ENCODE measurements at regions not wholly inside any gene's neighbourhood (a gene's known extent, or its start where the extent isn't known, plus 50 kb on each side); places are given as distances from the start of the nearest gene placed in this dataset.

DNA sequence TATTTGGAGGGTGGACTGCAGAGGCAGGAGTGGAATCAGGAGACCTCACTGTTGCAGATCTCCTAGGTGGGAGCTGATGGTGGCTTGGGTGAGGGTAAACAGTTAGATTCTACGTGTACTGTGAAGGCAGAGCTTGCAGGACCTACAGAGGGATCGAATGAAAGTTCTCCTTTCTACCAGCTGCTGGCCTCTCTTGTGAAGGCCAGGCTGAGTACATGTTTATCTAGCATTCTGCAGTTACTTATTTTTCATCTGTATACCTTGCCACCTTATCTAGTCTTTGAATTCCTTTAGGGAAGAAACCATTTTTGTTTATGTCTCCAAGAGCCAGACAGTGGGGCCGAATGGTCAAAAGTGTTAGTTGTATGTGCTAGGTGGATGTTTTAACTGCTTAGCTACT is 57.6 kb downstream of the PTTG1 start:
- no peak for DNase-seq (ENCODE audit: insufficient read length, low spot score)
- TF ChIP-seq TAF1 (IDR thresholded peaks at IDR 0.05; ENCODE audit: low read depth, low read length), result no peak
- peak; percentile 22; the same call in 1 of the 2 replicates for TF ChIP-seq POLR2A (IDR thresholded peaks at IDR 0.05; ENCODE audit: low read depth, low read length)
- no peak for TF ChIP-seq PAX5 (IDR thresholded peaks at IDR 0.05; ENCODE audit: insufficient read depth, low read length, severe bottlenecking)
- 0 out of 2 replicates have a peak, but pooled peaks have one; percentile 10 for TF ChIP-seq POLR2AphosphoS5 (IDR thresholded peaks at IDR 0.05; ENCODE audit: low read depth, low read length)
- TF ChIP-seq SPI1 (IDR thresholded peaks at IDR 0.05; ENCODE audit: low read depth, low read length), result no peak
- TF ChIP-seq POU2F2 (IDR thresholded peaks at IDR 0.05; ENCODE audit: low read depth, low read length), result no peak
- FAIRE-seq, result no peak

DNA sequence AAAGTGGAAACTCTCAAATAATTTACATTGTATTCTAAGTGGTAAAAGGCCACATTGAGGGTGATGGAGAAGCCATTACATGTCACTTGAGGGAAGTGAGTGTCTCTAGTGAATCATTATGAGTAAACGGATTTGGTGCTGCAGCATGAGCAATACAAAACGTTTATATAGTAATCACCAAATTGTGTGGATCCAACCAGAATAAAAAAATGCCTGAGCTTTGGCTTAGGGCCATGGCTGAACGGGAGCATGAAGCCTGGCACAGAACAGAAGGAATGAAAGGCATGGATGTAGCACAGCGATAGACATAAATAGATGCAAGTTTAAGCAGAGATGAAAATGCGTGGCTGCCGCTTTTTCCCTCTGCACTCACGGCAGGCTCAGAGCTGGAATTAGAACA is 58.3 kb downstream of the PTTG1 start:
- DNase-seq (ENCODE audit: insufficient read length, low spot score) (no peak), FAIRE-seq (no peak)
- TF ChIP-seq TAF1 (IDR thresholded peaks at IDR 0.05; ENCODE audit: low read depth, low read length) (no peak), POLR2AphosphoS5 (IDR thresholded peaks at IDR 0.05; ENCODE audit: low read depth, low read length) (no peak), SPI1 (IDR thresholded peaks at IDR 0.05; ENCODE audit: low read depth, low read length) (no peak), POU2F2 (IDR thresholded peaks at IDR 0.05; ENCODE audit: low read depth, low read length) (no peak), POLR2A (IDR thresholded peaks at IDR 0.05; ENCODE audit: low read depth, low read length) (no peak), PAX5 (IDR thresholded peaks at IDR 0.05; ENCODE audit: insufficient read depth, low read length, severe bottlenecking) (no peak)

DNA sequence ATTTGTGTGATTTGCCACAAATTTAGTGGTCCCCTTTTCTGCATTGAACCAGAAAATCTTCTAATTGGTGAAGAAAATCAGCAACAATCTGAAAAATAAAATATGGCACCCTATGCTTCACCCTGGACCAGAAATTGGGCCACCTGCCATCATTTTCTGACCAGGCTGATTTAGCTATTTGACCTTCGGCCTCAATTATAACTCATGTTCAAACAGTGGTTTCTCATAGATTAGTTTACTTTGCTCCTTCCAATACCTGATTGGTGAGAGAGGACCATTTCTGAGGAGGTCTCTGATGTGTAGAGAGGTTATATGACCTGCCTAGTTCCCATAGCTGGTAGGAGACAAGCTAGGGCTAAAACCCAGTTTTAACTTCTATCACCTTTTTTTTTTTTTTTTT is 59.0 kb downstream of the PTTG1 start:
- DNase-seq (ENCODE audit: insufficient read length, low spot score), result no peak
- no peak for TF ChIP-seq SPI1 (IDR thresholded peaks at IDR 0.05; ENCODE audit: low read depth, low read length)
- TF ChIP-seq TAF1 (IDR thresholded peaks at IDR 0.05; ENCODE audit: low read depth, low read length), result no peak
- no peak for TF ChIP-seq POLR2AphosphoS5 (IDR thresholded peaks at IDR 0.05; ENCODE audit: low read depth, low read length)
- no peak for TF ChIP-seq POLR2A (IDR thresholded peaks at IDR 0.05; ENCODE audit: low read depth, low read length)
- no peak for TF ChIP-seq POU2F2 (IDR thresholded peaks at IDR 0.05; ENCODE audit: low read depth, low read length)
- no peak for TF ChIP-seq PAX5 (IDR thresholded peaks at IDR 0.05; ENCODE audit: insufficient read depth, low read length, severe bottlenecking)
- FAIRE-seq, result no peak

DNA sequence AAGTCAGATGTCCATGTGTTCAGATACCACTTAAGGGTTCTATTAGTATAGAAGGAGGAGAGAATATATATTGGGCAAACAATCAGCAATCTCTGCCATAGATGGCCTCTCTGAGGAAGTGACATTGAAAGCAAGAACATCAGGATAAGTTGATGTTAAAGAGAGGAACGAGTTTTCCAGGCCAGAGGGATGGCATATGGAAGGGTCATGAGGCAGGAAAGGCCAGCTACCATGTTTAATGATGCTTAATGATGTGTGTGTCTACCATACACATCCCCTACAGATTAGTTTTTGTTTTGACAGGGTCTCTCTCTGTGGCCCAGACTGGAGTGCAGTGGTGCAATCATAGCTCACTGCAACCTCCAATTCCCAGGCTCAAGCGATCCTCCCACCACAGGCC is 63.0 kb downstream of the PTTG1 start:
- FAIRE-seq (peak; percentile 63), DNase-seq (ENCODE audit: insufficient read length, low spot score) (no peak)
- TF ChIP-seq TAF1 (IDR thresholded peaks at IDR 0.05; ENCODE audit: low read depth, low read length) (no peak), PAX5 (IDR thresholded peaks at IDR 0.05; ENCODE audit: insufficient read depth, low read length, severe bottlenecking) (no peak), SPI1 (IDR thresholded peaks at IDR 0.05; ENCODE audit: low read depth, low read length) (no peak), POLR2AphosphoS5 (IDR thresholded peaks at IDR 0.05; ENCODE audit: low read depth, low read length) (no peak; the same call in 1 of the 2 replicates), POU2F2 (IDR thresholded peaks at IDR 0.05; ENCODE audit: low read depth, low read length) (no peak), POLR2A (IDR thresholded peaks at IDR 0.05; ENCODE audit: low read depth, low read length) (no peak)

DNA sequence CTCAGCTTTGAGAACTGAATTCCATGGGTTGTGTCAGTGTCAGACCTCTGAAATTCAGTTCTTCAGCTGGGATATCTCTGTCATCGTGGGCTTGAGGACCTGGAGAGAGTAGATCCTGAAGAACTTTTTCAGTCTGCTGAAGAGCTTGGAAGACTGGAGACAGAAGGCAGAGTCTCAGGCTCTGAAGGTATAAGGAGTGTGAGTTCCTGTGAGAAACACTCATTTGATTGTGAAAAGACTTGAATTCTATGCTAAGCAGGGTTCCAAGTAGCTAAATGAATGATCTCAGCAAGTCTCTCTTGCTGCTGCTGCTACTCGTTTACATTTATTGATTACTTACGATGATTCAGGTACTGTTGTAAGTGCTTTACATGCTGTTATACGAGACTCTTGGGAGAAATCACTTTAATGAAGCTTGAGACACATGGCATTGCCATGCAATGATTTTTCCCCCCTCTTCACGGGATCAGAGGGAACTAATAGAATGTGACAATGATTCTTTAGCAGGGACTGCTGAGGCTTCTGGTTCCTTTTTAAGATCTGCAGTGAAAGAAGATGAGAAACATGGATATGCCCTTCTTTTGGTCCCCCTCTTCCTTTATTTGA is 63.8 kb downstream of the PTTG1 start:
- no peak for TF ChIP-seq TAF1 (IDR thresholded peaks at IDR 0.05; ENCODE audit: low read depth, low read length)
- TF ChIP-seq PAX5 (IDR thresholded peaks at IDR 0.05; ENCODE audit: insufficient read depth, low read length, severe bottlenecking), result no peak
- no peak for TF ChIP-seq POU2F2 (IDR thresholded peaks at IDR 0.05; ENCODE audit: low read depth, low read length)
- TF ChIP-seq POLR2A (IDR thresholded peaks at IDR 0.05; ENCODE audit: low read depth, low read length), result no peak
- TF ChIP-seq POLR2AphosphoS5 (IDR thresholded peaks at IDR 0.05; ENCODE audit: low read depth, low read length), result no peak
- no peak for TF ChIP-seq SPI1 (IDR thresholded peaks at IDR 0.05; ENCODE audit: low read depth, low read length)
- no peak for FAIRE-seq
- no peak for DNase-seq (ENCODE audit: insufficient read length, low spot score)

DNA sequence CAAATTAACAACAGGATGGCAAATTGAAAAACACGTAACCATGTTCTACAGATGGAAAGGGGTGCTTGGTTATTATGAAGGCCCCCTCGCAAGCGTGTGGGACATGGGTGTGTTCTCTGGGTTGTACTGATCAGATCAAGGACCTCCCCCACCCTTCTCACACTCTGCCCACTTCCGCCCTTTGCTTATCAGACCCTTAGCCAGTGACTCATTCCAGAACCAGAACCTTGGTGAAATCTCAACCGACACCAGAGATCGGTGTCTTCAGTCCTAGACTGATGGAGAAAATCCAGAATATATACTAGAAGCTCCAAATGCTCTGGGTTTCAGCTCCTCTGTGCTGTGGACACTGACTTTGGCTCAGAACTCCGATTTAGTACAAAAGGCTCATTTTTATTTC is 64.9 kb downstream of the PTTG1 start:
- DNase-seq (ENCODE audit: insufficient read length, low spot score) (no peak), FAIRE-seq (peak; percentile 73)
- TF ChIP-seq SPI1 (IDR thresholded peaks at IDR 0.05; ENCODE audit: low read depth, low read length) (peak; percentile 77), POU2F2 (IDR thresholded peaks at IDR 0.05; ENCODE audit: low read depth, low read length) (no peak; the same call in 1 of the 2 replicates), POLR2AphosphoS5 (IDR thresholded peaks at IDR 0.05; ENCODE audit: low read depth, low read length) (0 out of 2 replicates have a peak, but pooled peaks have one; percentile 16), POLR2A (IDR thresholded peaks at IDR 0.05; ENCODE audit: low read depth, low read length) (no peak; the same call in 1 of the 2 replicates)

DNA sequence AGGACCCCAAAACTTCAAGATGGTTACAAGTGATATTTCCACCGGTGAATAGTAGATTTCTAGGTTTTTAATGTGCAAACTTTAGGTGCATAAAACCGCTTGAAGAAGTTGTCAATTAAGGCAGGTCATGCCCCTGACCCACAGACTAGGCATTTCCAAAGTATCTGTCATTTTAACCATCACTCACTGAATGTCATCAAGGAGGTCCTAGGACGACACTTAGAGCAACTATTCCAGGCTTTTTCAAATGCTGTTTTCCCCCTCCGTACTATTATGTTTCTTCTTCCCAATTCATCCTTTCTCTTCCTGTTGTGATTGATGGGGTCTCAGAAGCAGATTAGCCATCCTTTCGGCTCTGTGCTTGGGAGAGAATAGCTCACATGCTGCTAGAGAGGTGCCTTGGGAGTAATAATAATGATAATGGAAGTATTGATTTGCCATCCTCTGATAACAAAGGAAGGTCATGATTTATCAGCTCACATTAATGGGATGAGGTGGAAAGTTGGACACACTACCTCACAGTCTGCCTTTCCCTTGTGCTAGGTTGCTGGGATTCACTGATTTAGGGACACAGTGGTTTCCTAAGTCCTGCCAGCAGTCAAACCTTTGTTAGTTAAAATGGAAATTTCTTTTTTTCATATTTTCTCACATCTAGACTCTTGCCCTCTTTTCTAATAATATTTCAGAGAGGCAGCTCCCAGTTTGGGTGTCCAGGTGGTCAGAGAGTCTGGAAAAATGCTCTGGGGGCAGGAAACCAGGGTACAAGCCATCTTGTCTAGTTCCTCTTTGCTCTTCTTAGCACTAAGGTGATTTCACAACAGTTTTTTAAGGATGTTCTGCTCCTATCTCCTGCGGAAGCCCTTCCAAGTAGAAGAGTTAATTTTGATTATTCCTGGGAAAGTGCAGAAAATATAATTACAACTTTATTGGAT is 67.0 kb downstream of the PTTG1 start:
- peak; percentile 28 for FAIRE-seq
- TF ChIP-seq SPI1 (IDR thresholded peaks at IDR 0.05; ENCODE audit: low read depth, low read length) (no peak), POLR2A (IDR thresholded peaks at IDR 0.05; ENCODE audit: low read depth, low read length) (no peak; the same call in 1 of the 2 replicates), POLR2AphosphoS5 (IDR thresholded peaks at IDR 0.05; ENCODE audit: low read depth, low read length) (no peak), POU2F2 (IDR thresholded peaks at IDR 0.05; ENCODE audit: low read depth, low read length) (no peak), PAX5 (IDR thresholded peaks at IDR 0.05; ENCODE audit: insufficient read depth, low read length, severe bottlenecking) (no peak), TAF1 (IDR thresholded peaks at IDR 0.05; ENCODE audit: low read depth, low read length) (no peak)
- DNase-seq (ENCODE audit: insufficient read length, low spot score), result no peak

DNA sequence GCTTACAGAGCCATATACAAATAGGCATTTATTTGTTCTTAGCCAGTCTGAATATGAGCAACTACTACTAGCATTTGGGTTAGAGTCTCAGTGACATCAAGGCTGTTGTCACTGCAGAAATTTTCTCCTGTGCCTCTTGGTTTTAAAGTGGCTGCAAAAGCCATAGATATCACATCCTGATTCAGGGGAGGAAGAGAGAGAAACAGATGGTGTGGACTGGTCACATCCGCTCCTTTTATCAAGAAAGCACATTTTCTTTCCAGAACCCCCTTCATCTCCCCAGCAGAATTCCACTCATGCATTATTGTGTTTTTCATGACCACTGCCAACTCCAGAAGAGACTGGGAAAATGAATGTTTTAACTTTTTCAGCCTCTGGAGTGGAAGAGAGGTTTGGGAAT is 69.8 kb downstream of the PTTG1 start:
- no peak for FAIRE-seq
- TF ChIP-seq POU2F2 (IDR thresholded peaks at IDR 0.05; ENCODE audit: low read depth, low read length) (no peak), PAX5 (IDR thresholded peaks at IDR 0.05; ENCODE audit: insufficient read depth, low read length, severe bottlenecking) (no peak), POLR2AphosphoS5 (IDR thresholded peaks at IDR 0.05; ENCODE audit: low read depth, low read length) (no peak), POLR2A (IDR thresholded peaks at IDR 0.05; ENCODE audit: low read depth, low read length) (no peak), SPI1 (IDR thresholded peaks at IDR 0.05; ENCODE audit: low read depth, low read length) (no peak), TAF1 (IDR thresholded peaks at IDR 0.05; ENCODE audit: low read depth, low read length) (no peak)
- no peak for DNase-seq (ENCODE audit: insufficient read length, low spot score)

DNA sequence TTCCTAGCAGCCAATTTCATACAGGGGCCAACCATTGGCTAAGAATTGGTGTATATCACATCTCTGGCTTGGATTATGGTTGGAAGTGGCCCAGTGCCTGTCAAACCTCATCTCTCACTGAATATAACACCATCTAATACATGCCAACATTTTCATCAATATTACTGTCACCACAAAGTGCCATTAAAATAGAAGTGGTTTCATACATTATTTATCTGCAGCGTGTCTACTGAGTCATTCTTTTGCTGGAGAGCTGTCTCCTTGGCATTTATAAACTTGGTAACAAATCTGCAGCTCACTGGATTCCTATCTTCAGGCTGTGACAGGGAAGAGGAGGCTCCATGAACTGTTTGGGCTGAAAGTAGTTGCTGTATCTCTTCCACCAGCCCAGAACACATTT is 70.9 kb downstream of the PTTG1 start:
- DNase-seq (ENCODE audit: insufficient read length, low spot score), result no peak
- TF ChIP-seq POLR2AphosphoS5 (IDR thresholded peaks at IDR 0.05; ENCODE audit: low read depth, low read length), result no peak
- TF ChIP-seq PAX5 (IDR thresholded peaks at IDR 0.05; ENCODE audit: insufficient read depth, low read length, severe bottlenecking), result no peak
- TF ChIP-seq TAF1 (IDR thresholded peaks at IDR 0.05; ENCODE audit: low read depth, low read length), result no peak
- no peak for TF ChIP-seq POU2F2 (IDR thresholded peaks at IDR 0.05; ENCODE audit: low read depth, low read length)
- TF ChIP-seq POLR2A (IDR thresholded peaks at IDR 0.05; ENCODE audit: low read depth, low read length), result no peak
- no peak for TF ChIP-seq SPI1 (IDR thresholded peaks at IDR 0.05; ENCODE audit: low read depth, low read length)
- FAIRE-seq, result peak; percentile 13
